Globus pallidus (tissue), 1 donor: ENCODE measurements at regions not wholly inside any gene's neighbourhood (a gene's known extent, or its start where the extent isn't known, plus 50 kb on each side); places are given as distances from the start of the nearest gene placed in this dataset.
"Not testable (repeated sequence)": the region's sequence is repeated elsewhere in the genome, so short reads cannot be mapped to it uniquely, and the experiment has no call there.

Experiments
- DNase-seq: peaks from one replicate; pipeline ENCODE4 v3.0.0-alpha.2; 2015; ENCODE audit warnings: low spot score

- peak; percentile 2 for DNase-seq
Observed at GRCh38 chr3:21894459-21895340, 143.7 kb upstream of the ZNF385D start.

GRCh38 chr3:21898316-21898715, 147.3 kb upstream of the ZNF385D start:
- DNase-seq, result no peak

GRCh38 chr3:21901484-21901883, 150.5 kb upstream of the ZNF385D start:
- no peak for DNase-seq

- no peak for DNase-seq
Observed at GRCh38 chr3:21902956-21903355, 151.9 kb upstream of the ZNF385D start.

GRCh38 chr3:21909096-21909495, 158.1 kb upstream of the ZNF385D start:
- DNase-seq, result no peak

- DNase-seq, result no peak
Observed at GRCh38 chr3:21912711-21913110, 161.7 kb upstream of the ZNF385D start.

- no peak for DNase-seq
Observed at GRCh38 chr3:21913791-21914190, 162.8 kb upstream of the ZNF385D start.

- DNase-seq, result no peak
Observed at GRCh38 chr3:21914451-21914850, 163.4 kb upstream of the ZNF385D start.

GRCh38 chr3:21919383-21919782, 168.4 kb upstream of the ZNF385D start:
- DNase-seq, result no peak

GRCh38 chr3:21920421-21920861, 169.4 kb upstream of the ZNF385D start:
- DNase-seq, result no peak

GRCh38 chr3:21923156-21923555, 172.1 kb upstream of the ZNF385D start:
- DNase-seq, result not testable (repeated sequence)

GRCh38 chr3:21927261-21927660, 176.3 kb upstream of the ZNF385D start:
- no peak for DNase-seq

GRCh38 chr3:21934591-21934990, 183.6 kb upstream of the ZNF385D start:
- no peak for DNase-seq

- no peak for DNase-seq
Observed at GRCh38 chr3:21936207-21936606, 185.2 kb upstream of the ZNF385D start.

GRCh38 chr3:21938267-21938681, 187.3 kb upstream of the ZNF385D start:
- no peak for DNase-seq

GRCh38 chr3:21942328-21942727, 191.3 kb upstream of the ZNF385D start:
- DNase-seq, result no peak

- no peak for DNase-seq
Observed at GRCh38 chr3:21944251-21944650, 193.2 kb upstream of the ZNF385D start.

GRCh38 chr3:21952856-21953255, 201.8 kb upstream of the ZNF385D start:
- DNase-seq, result no peak

GRCh38 chr3:21954709-21955108, 203.7 kb upstream of the ZNF385D start:
- DNase-seq, result no peak

- no peak for DNase-seq
Observed at GRCh38 chr3:21955406-21955805, 204.4 kb upstream of the ZNF385D start.

- no peak for DNase-seq
Observed at GRCh38 chr3:21960033-21960432, 209.0 kb upstream of the ZNF385D start.

- DNase-seq, result no peak
Observed at GRCh38 chr3:21962456-21962855, 211.4 kb upstream of the ZNF385D start.

- not testable (repeated sequence) for DNase-seq
Observed at GRCh38 chr3:21966457-21966856, 215.4 kb upstream of the ZNF385D start.

- no peak for DNase-seq
Observed at GRCh38 chr3:21979706-21980105, 228.7 kb upstream of the ZNF385D start.
